Pons (tissue), 1 donor: ENCODE measurements at regions not wholly inside any gene's neighbourhood (a gene's known extent, or its start where the extent isn't known, plus 50 kb on each side); places are given as distances from the start of the nearest gene placed in this dataset.

ENCODE experiments used
- DNase-seq: peaks from one replicate; pipeline ENCODE4 v3.0.0-alpha.2; 2016; ENCODE audit warnings: low spot score

GRCh38 chr4:147313108-147313507, 167.8 kb upstream of the EDNRA start:
- no peak for DNase-seq

- no peak for DNase-seq
Observed at GRCh38 chr4:147318586-147318985, 162.3 kb upstream of the EDNRA start.

- no peak for DNase-seq
Observed at GRCh38 chr4:147325571-147325981, 155.3 kb upstream of the EDNRA start.

- no peak for DNase-seq
Observed at GRCh38 chr4:147326591-147326990, 154.3 kb upstream of the EDNRA start.

GRCh38 chr4:147327322-147327721, 153.6 kb upstream of the EDNRA start:
- no peak for DNase-seq

GRCh38 chr4:147328189-147328588, 152.7 kb upstream of the EDNRA start:
- DNase-seq: no peak

- DNase-seq: no peak
Observed at GRCh38 chr4:147328756-147329446, 152.0 kb upstream of the EDNRA start.

- DNase-seq: no peak
Observed at GRCh38 chr4:147332091-147332490, 148.8 kb upstream of the EDNRA start.

GRCh38 chr4:147334478-147334877, 146.4 kb upstream of the EDNRA start:
- DNase-seq: no peak

- no peak for DNase-seq
Observed at GRCh38 chr4:147335183-147335582, 145.7 kb upstream of the EDNRA start.

- no peak for DNase-seq
Observed at GRCh38 chr4:147336252-147336651, 144.6 kb upstream of the EDNRA start.

GRCh38 chr4:147339100-147339499, 141.8 kb upstream of the EDNRA start:
- no peak for DNase-seq

GRCh38 chr4:147340111-147340510, 140.8 kb upstream of the EDNRA start:
- DNase-seq: no peak

- DNase-seq: peak; percentile 48
Observed at GRCh38 chr4:147340591-147341120, 140.2 kb upstream of the EDNRA start.

- DNase-seq: no peak
Observed at GRCh38 chr4:147343692-147344091, 137.2 kb upstream of the EDNRA start.

- no peak for DNase-seq
Observed at GRCh38 chr4:147345662-147346061, 135.2 kb upstream of the EDNRA start.

- DNase-seq: no peak
Observed at GRCh38 chr4:147347217-147347616, 133.7 kb upstream of the EDNRA start.

- no peak for DNase-seq
Observed at GRCh38 chr4:147349193-147349592, 131.7 kb upstream of the EDNRA start.

GRCh38 chr4:147351083-147351787, 129.7 kb upstream of the EDNRA start:
- DNase-seq: no peak

- DNase-seq: no peak
Observed at GRCh38 chr4:147354237-147354636, 126.7 kb upstream of the EDNRA start.

- no peak for DNase-seq
Observed at GRCh38 chr4:147355032-147355656, 125.8 kb upstream of the EDNRA start.

GRCh38 chr4:147355847-147356246, 125.0 kb upstream of the EDNRA start:
- no peak for DNase-seq

- DNase-seq: no peak
Observed at GRCh38 chr4:147360301-147360700, 120.6 kb upstream of the EDNRA start.
